Activated naive CD4-positive, alpha-beta T cell treated with anti-CD3 and anti-CD28 coated beads, Interleukin-2, amount 50 U/mL, for 72 hours (primary cell): ENCODE measurements at regions not wholly inside any gene's neighbourhood (a gene's known extent, or its start where the extent isn't known, plus 50 kb on each side); places are given as distances from the start of the nearest gene placed in this dataset.
"Not testable (repeated sequence)": the region's sequence is repeated elsewhere in the genome, so short reads cannot be mapped to it uniquely, and the experiment has no call there.

ENCODE experiments used
- ATAC-seq, 2 donors: fragments of 150-1000 bp; cut with Tn5 transposase; 2 replicates each; pipeline ENCODE4 v1.10.0; 2021; ENCODE audit warnings: mild to moderate bottlenecking in 2 of 2, moderate library complexity in 2 of 2
- DNase-seq, 2 donors: peaks; one replicate each; pipeline ENCODE4 v3.0.0; 2021 to 2022; ENCODE audit warnings: low spot score in 2 of 2
- H3K27ac Mint-ChIP-seq, 2 donors: one replicate each; pipeline ENCODE4 v1.8.0; 2022; ENCODE audit warnings: mild to moderate bottlenecking in 2 of 2, mixed read lengths in 2 of 2
- H3K36me3 Mint-ChIP-seq, 2 donors: one replicate each; pipeline ENCODE4 v1.8.0; 2022; ENCODE audit warnings: mixed read lengths in 2 of 2
- H3K9me3 Mint-ChIP-seq, 2 donors: one replicate each; pipeline ENCODE4 v1.8.0; 2022; ENCODE audit warnings: mixed read lengths in 2 of 2

DNA sequence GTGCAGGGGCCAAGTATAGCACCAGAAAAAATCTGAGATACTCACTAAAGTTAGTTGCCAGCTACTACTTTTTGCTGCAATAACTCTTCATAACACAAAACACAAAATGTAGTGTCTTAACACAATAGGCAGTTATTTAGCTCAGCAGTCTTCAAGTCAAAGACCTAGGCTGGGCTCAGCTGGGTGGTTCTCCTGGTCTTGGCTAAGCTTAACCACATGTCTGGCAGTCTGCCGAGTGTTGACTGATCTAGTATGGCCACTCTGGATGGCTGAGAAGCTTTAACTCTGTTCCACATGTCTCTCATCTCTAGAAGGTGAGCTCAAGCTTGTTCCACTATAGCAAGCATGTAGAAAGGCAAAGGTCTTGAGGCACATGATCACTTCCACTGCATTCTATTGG is 451.6 kb downstream of the SOX11 start:
- Mint-ChIP-seq H3K36me3 (peaks cover 0 to 7% of the 10 kb centered on the region in 2 donors), H3K27ac (no peak overlapping the region), H3K9me3 (peaks cover 5 to 7% of the 10 kb centered on the region in 2 donors)
- ATAC-seq (no peak), DNase-seq (no peak)

DNA sequence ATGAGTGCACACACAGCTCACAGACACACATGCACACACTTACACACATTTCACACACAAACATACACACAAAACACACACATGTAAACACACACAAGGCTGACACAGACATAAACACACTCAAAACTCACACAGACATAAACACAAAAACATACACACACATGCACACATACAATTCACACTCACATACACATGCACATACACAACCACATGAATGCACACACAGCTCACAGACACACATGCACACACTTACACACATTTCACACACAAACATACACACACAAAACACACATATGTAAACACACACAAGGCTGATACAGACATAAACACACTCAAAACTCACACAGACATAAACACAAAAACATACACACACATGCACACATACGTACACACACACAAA is 455.0 kb downstream of the SOX11 start:
- H3K9me3 Mint-ChIP-seq, ATAC-seq, DNase-seq, H3K36me3 Mint-ChIP-seq, H3K27ac Mint-ChIP-seq: not testable (repeated sequence)

DNA sequence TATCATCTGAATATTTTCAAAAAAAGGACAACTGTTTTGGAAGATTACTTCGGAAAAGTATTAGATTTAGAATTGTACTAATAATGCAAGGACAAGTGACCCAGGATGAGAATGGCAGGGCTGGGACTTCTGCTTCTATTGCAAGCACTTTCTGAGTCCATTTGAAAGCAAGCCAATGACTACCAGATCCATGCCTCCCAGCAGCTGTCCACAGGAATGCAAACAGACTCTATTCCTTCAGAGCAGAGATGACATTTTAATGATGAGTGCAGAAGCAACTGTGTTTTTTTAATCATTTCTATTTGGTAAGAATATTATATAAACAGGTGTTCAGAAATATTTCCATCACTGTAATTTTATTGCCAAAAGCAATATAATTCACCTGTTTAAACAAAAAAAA is 456.7 kb downstream of the SOX11 start:
- peaks cover 0 to 5% of the 10 kb centered on the region in 2 donors for H3K9me3 Mint-ChIP-seq
- H3K36me3 Mint-ChIP-seq, result peaks cover 0 to 7% of the 10 kb centered on the region in 2 donors
- no peak for ATAC-seq
- no peak for DNase-seq
- H3K27ac Mint-ChIP-seq, result no peak overlapping the region

DNA sequence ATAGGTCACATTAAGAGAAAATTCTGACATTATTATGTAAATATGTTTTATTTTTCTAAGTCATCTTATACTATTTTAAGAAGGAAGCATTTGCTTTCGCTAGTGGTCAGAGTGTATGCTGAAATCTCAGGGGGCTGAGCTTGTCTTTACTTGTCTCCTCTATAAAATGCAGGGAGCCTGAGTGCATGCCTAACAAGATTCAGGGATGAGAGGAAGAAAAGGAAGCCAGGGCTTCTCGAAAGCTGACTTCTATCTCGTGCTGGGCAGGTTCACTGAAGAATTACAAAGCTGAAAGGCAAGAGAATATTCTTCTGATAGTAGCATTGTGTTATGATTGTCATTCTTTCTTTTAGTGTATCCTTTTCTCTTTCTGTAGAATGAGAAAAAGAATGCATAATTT is 467.4 kb downstream of the SOX11 start:
- ATAC-seq (no peak), DNase-seq (no peak)
- H3K9me3 Mint-ChIP-seq, result peaks cover 0 to 5% of the 10 kb centered on the region in 2 donors
- H3K36me3 Mint-ChIP-seq, result no peaks in the 10 kb centered on the region
- no peak overlapping the region for H3K27ac Mint-ChIP-seq

DNA sequence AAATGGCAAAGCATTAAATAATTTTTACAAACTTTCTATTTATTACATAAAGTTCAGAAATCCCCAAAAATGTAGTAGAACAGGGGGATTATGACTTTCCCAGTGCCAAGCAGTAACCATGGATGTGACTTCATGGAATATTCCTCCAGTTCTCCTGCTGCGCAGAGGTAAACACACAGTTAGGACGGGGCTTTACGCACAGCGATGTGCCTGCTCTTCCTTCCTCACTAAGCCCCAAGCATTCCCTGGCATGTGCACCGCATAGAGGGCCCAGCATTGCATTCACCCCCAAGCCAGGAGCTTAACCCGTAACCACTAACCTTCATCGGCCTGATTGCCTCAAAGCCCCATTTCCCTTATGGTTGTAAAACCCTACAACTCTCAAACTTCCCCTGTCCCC is 471.7 kb downstream of the SOX11 start:
- H3K9me3 Mint-ChIP-seq, result peaks cover 0 to under 1% of the 10 kb centered on the region in 2 donors
- ATAC-seq (no peak), DNase-seq (no peak)
- no peak overlapping the region for H3K27ac Mint-ChIP-seq
- H3K36me3 Mint-ChIP-seq, result no peaks in the 10 kb centered on the region

DNA sequence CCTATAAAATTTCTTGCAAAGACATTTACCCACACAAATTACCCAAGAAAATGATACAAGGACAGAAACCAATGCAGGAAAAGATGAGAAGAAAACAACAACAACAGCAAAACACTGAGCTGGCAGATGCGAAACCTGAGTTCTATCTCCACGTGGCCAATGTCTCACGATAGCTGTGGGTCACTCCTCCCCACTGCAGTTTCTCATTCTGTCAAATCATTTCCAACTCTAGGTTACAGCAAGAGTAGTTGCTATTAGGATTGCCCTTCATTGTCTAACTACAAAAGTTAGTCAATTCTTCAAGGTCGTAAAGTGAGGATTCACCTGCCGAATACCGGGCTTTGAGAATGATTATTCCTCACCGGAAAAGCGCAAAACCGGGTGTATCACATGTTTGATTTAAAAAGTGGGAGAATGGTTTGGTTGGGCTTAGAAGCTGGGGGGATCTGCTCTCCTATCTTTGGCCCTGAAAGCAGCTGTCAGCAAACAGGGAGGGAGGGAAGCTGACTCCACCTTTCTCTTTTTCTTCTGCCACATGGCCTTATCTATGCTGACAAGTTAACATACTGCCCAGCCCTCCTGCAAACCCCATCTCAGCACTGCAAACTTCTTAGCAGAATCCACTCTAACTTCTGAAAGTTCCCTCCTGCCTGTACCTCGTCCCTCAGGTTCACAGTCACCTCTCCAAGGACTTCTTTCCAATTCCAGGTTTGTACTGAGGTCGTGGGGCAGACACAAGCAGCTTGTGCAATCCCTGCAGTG is 473.0 kb downstream of the SOX11 start:
- Mint-ChIP-seq H3K36me3 (no peaks in the 10 kb centered on the region), H3K27ac (no peak overlapping the region), H3K9me3 (peaks cover 0 to 5% of the 10 kb centered on the region in 2 donors)
- DNase-seq, result no peak
- no peak for ATAC-seq

DNA sequence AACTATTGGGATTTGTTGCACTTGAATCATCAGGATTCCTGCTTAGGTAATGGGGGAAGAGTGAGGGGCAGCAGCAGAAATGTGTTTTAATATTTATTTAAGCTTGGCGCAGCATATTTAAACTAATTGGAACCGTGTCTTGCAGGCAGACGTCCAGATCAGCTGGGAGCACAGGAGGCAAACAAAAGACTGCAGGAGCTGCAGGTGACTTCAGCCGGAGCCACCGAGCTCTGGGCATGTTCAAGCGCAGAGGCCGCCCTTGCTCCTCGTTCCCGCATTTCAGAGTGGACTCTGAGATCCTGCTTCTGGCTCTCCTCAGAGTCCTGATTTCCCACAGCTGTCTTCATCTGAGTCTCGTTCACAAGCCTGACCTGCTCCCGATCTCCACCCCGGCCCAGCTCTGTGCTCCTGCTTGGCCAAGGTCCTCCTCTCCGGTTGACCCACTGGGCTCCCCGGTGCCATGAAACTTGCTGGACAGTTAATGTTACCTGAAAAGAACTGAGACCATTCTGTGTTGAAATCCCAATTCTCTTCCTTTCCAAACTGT is 475.5 kb downstream of the SOX11 start:
- peaks cover 0 to 5% of the 10 kb centered on the region in 2 donors for H3K9me3 Mint-ChIP-seq
- no peak overlapping the region for H3K27ac Mint-ChIP-seq
- H3K36me3 Mint-ChIP-seq, result no peaks in the 10 kb centered on the region
- no peak for ATAC-seq
- no peak for DNase-seq

DNA sequence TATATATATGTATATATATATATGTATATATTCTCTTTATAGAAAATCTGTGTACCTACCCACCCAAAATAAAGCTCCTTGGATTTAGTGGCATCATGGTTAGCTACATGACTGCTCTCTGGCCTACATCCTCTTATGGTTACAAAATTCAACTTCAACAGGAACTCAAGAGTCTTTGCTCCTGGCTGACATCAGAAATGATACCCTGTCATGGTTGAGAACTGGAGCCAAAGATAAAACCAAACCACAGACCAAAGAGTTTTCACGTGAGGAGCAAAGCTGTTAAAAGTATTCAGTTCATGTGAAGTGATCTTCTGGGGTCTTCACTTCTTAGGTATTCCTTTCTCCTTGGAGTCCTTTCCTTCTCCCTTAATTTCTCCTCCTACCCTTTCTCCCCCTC is 476.3 kb downstream of the SOX11 start:
- DNase-seq (no peak), ATAC-seq (no peak)
- no peak overlapping the region for H3K27ac Mint-ChIP-seq
- no peaks in the 10 kb centered on the region for H3K36me3 Mint-ChIP-seq
- peaks cover 0 to 5% of the 10 kb centered on the region in 2 donors for H3K9me3 Mint-ChIP-seq

DNA sequence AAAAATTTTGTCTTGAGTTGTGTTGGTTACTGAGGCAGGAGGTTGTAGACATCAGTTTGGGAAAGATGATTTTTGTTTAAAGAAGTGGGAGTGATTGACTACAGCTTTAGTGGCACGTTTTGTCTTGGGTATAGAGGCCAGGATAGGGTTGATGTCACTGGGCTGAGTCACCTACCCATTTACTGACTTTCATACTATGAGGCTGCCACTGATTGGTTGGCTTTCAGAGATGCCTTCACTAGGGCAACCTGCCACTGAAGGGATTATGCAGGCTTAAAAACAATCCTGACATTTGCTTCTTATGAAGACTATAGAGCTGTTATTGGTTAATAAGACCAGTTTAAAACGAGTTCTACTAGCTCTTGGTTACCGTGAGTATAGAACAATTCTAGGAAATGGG is 479.1 kb downstream of the SOX11 start:
- ATAC-seq, result no peak
- Mint-ChIP-seq H3K9me3 (peaks cover 0 to 5% of the 10 kb centered on the region in 2 donors), H3K27ac (no peak overlapping the region), H3K36me3 (no peaks in the 10 kb centered on the region)
- no peak for DNase-seq

DNA sequence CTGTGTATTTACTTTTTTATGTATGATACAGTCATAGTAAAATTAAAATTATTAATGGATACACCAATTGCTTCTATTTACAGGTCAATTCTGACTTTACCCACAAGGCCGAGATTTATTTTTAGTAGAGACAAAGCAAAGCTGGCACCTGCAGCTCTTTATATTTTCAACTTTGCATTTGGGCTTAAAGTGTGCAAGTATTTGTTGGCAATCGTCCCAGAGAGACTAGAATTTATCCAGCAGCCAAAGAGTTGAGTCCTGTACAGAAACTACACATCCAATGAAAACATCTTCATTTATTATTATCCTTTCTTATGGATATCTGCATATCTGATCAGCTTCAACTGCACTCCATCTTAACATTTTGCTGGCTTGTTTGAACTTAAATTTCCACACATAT is 485.6 kb downstream of the SOX11 start:
- Mint-ChIP-seq H3K36me3 (no peaks in the 10 kb centered on the region), H3K27ac (no peak overlapping the region), H3K9me3 (peaks cover 3 to 6% of the 10 kb centered on the region in 2 donors)
- ATAC-seq (no peak), DNase-seq (no peak)

DNA sequence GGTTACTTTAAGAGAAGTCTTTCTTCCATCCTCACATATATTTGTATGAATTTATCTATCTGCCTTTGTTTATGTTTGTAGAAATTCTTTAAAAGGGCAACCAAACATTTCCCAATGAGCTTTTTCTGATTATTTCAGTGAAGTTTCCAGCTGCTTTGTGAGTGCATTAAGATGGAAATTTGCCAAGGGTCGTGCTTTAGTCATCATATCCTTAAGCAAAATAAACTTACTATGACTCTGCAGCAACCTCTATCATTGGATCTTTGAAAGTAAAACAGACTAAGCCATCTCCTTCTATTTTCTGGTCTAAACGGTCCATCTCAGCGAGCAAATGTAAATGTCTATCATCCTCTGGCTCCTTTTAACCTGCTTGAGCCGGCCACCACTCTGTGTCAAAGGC is 489.3 kb downstream of the SOX11 start:
- Mint-ChIP-seq H3K36me3 (no peaks in the 10 kb centered on the region), H3K27ac (no peak overlapping the region), H3K9me3 (peaks cover 10 to 15% of the 10 kb centered on the region in 2 donors)
- ATAC-seq (no peak), DNase-seq (no peak)

DNA sequence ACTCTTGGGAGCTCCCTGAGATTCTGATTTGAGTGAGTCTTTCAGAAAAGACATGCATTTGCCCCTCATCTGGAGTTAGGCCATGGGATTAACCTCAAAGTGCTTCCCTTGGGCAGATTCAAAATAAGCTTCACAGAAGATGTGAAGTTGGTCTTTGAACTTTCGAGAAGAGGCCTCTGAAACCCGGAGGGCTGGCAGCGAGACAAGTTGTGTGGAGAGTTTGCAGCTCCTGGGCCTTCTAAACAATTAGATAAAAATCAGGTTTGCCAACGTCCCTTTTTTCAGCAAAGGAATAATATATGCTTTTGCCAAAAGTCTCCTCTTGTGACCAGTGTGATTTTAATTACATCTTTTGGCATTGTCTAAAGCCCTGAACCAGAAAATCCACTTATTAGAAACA is 489.7 kb downstream of the SOX11 start:
- Mint-ChIP-seq H3K27ac (no peak overlapping the region), H3K36me3 (no peaks in the 10 kb centered on the region), H3K9me3 (peaks cover 10 to 15% of the 10 kb centered on the region in 2 donors)

DNA sequence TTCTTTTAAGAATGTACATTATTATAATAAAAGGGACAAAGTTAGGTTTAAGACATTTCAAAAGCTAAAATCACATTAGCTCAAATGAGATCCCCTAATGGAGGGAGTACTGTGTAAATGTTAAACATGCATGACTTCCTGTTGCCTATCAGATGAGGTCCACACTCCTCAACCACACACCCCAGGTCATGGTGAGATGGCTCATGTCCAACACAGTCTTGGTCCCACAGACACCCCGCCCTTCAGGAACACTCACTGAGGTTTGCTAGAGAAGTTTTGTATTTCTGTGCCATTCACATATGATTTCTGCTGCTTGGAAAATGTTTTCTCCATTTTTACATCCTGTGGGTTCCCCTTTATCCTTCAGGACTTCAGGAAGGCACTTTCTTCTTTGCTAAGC is 491.0 kb downstream of the SOX11 start:
- no peak overlapping the region for H3K27ac Mint-ChIP-seq
- H3K36me3 Mint-ChIP-seq, result no peaks in the 10 kb centered on the region
- no peak for ATAC-seq
- peaks cover 10 to 15% of the 10 kb centered on the region in 2 donors for H3K9me3 Mint-ChIP-seq
- DNase-seq, result no peak

More for the DNA sequence above, 489.7 kb downstream of the SOX11 start:
- ATAC-seq (no peak), DNase-seq (no peak)

DNA sequence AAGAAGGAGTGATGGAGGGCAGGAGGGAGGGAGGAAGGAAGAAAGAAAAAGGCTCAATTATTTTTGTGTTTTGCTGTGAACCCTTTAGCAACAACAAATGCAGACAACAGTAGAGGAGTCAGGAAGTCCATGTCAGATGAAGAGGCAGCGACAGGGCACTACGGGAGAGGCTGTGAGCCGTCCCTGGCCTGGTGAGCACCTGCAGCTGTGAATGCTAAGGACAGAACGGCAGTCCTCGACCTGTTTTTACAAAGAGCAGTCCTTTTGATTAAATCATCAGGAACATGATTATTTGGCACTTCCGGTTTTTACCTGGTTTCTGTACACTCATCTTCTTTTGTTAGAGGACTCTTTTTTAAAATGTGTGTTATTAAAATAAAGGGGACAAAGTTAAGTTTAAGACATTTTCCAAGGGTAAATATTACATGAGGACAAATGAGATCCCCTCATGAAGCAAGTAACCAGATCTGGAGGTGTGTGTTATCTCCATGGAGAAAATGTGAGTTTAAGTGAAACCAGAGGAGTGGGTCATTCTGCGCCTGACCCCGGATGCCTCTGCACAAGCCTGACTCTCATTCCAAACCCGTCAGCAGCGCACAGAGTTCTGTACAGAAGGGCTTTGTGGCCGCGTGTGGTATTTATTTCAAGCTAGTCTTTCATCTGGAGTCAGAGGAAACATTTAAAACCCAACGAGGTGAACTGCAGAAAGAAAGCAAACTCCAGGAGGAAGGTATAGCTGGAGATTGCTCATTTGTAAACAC is 492.5 kb downstream of the SOX11 start:
- no peak overlapping the region for H3K27ac Mint-ChIP-seq
- no peaks in the 10 kb centered on the region for H3K36me3 Mint-ChIP-seq
- ATAC-seq (no peak), DNase-seq (no peak)
- peaks cover 10 to 13% of the 10 kb centered on the region in 2 donors for H3K9me3 Mint-ChIP-seq

DNA sequence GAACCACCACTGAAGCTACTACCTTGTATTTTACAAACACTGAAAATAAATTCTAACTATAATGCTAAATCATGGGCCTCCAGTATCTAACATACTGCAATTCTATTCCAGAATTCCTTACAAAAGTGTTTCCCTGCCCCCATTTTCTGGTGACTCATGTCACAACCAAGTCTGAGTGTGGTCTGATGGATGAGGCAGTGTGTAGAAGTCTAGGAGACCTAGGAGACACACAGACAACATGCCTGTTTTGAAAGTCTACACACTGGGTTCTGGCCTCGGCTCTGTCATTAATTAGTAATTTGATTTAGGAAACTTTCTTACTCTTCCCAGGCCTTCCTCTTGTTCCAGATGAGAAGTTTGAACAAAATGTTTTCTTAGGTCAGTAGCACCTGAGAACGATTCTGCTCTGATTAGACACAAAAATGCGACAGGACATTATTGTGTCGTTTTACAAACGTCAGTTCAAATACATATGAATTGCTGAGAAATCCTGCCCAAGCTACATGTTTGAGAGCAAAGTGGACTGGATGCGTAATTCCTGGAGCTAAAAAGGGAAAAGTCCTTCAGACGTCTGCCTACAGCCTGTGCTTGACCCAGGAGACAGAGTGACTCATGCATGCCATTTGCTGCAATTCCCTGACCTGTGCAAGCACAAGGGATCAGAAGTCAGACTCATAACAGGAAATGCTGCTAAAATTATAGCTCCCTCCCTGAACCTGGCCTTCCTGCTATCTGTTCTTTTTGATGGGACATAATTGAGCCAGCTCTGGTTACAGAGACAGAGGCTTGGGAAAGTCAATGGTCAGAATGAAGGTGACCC is 494.4 kb downstream of the SOX11 start:
- ATAC-seq, result no peak
- no peak for DNase-seq
- no peak overlapping the region for H3K27ac Mint-ChIP-seq
- no peaks in the 10 kb centered on the region for H3K36me3 Mint-ChIP-seq
- H3K9me3 Mint-ChIP-seq, result peaks cover 10 to 20% of the 10 kb centered on the region in 2 donors

DNA sequence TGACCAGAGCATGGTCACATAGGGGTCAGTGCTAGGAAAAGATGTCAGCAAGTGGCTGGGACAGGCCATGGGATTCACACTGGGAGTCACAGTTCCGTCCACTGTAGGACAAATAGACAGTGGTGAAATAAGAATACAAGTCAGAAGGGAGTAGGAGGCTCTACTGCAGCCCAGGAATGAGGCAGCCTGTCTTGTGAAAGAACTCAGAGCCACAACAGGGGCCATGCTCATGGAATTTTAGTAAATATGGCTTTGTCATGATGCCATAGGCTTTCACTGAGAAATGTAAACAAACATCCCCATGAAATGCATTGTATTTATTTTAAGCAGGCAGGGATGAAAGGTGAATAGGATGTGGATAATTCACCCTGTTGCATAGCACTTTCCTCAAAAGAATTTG is 504.3 kb downstream of the SOX11 start:
- Mint-ChIP-seq H3K36me3 (no peaks in the 10 kb centered on the region), H3K9me3 (peaks cover 0 to 10% of the 10 kb centered on the region in 2 donors), H3K27ac (no peak overlapping the region)
- DNase-seq (no peak), ATAC-seq (no peak)
